CD4-positive, CD25-positive, alpha-beta regulatory T cell (primary cell): ENCODE measurements at regions not wholly inside any gene's neighbourhood (a gene's known extent, or its start where the extent isn't known, plus 50 kb on each side); places are given as distances from the start of the nearest gene placed in this dataset.

Experiments used
- ATAC-seq, 2 donors: fragments of 150-1000 bp; cut with Tn5 transposase; one replicate each; pipeline ENCODE4 v1.10.0; 2021; ENCODE audit warnings: low read depth in 2 of 2, moderate number of reproducible peaks in 2 of 2, moderate library complexity in 1 of 2
- DNase-seq, 3 donors: peaks; one replicate each; pipeline versions ENCODE4 v3.0.0 to v3.0.0-alpha.2; 2012 to 2022; ENCODE audit warnings: mixed read lengths in 1 of 3
- H3K27ac ChIP-seq: one replicate; pipeline ENCODE4 v1.7.0; 2013; ENCODE audit warnings: mild to moderate bottlenecking, low read length; ENCODE audit not compliant: insufficient read depth, poor library complexity, severe bottlenecking
- H3K27me3 ChIP-seq: one replicate; pipeline ENCODE4 v1.7.0; 2013; ENCODE audit warnings: low read length; ENCODE audit not compliant: control insufficient read depth, insufficient read depth
- H3K36me3 ChIP-seq: one replicate; pipeline ENCODE4 v1.7.0; 2013; ENCODE audit warnings: mild to moderate bottlenecking, low read length, moderate library complexity; ENCODE audit not compliant: control insufficient read depth, insufficient read depth
- H3K4me1 ChIP-seq: 2 replicates; pipeline ENCODE4 v1.7.0; 2013; ENCODE audit warnings: mild to moderate bottlenecking, low read length; ENCODE audit not compliant: insufficient read depth, control insufficient read depth, poor library complexity, severe bottlenecking
- H3K4me3 ChIP-seq: one replicate; pipeline ENCODE4 v1.7.0; 2013; ENCODE audit warnings: low read depth, mild to moderate bottlenecking, low read length, moderate library complexity
- H3K9me3 ChIP-seq, 2 experiments: 1 replicate in 1 of 2; 2 replicates in 1 of 2; pipeline ENCODE4 v1.7.0; 2013; ENCODE audit warnings: low read length in 2 of 2, mild to moderate bottlenecking in 1 of 2, moderate library complexity in 1 of 2; ENCODE audit not compliant: control insufficient read depth in 2 of 2
- H3K27ac Mint-ChIP-seq, 3 donors: one replicate each; pipeline ENCODE4 v1.8.0; 2020 to 2022; ENCODE audit warnings: mild to moderate bottlenecking in 3 of 3, mixed read lengths in 3 of 3, moderate library complexity in 2 of 3
- H3K27me3 Mint-ChIP-seq: one replicate; pipeline ENCODE4 v1.8.0; 2022; ENCODE audit warnings: mild to moderate bottlenecking, mixed read lengths
- H3K36me3 Mint-ChIP-seq: one replicate; pipeline ENCODE4 v1.8.0; 2020; ENCODE audit warnings: mixed read lengths
- H3K4me1 Mint-ChIP-seq, 4 donors: one replicate each; pipeline ENCODE4 v1.8.0; 2020 to 2022; ENCODE audit warnings: mixed read lengths in 4 of 4, mild to moderate bottlenecking in 1 of 4
- H3K4me3 Mint-ChIP-seq, 4 donors: one replicate each; pipeline ENCODE4 v1.8.0; 2020 to 2022; ENCODE audit warnings: mild to moderate bottlenecking in 4 of 4, mixed read lengths in 4 of 4, moderate library complexity in 3 of 4
- H3K9me3 Mint-ChIP-seq, 7 donors: one replicate each; pipeline ENCODE4 v1.8.0; 2020 to 2022; ENCODE audit warnings: mixed read lengths in 7 of 7, mild to moderate bottlenecking in 3 of 7, moderate library complexity in 2 of 7

- no peaks in the 10 kb centered on the region for H3K9me3 Mint-ChIP-seq
- H3K27ac Mint-ChIP-seq = no peak overlapping the region
- DNase-seq (no peak), ATAC-seq (no peak)
- H3K27me3 Mint-ChIP-seq = peaks cover 15% of the 10 kb centered on the region
- H3K36me3 Mint-ChIP-seq = no peaks in the 10 kb centered on the region
- H3K4me1 ChIP-seq = no peaks in the 10 kb centered on the region
- no peaks in the 10 kb centered on the region for H3K9me3 ChIP-seq
- no peaks in the 10 kb centered on the region for H3K4me1 Mint-ChIP-seq
- H3K36me3 ChIP-seq = no peaks in the 10 kb centered on the region
- H3K4me3 ChIP-seq = no peak overlapping the region
- no peaks in the 10 kb centered on the region for H3K27me3 ChIP-seq
- H3K4me3 Mint-ChIP-seq = no peak overlapping the region
- H3K27ac ChIP-seq = no peak overlapping the region
Observed at GRCh38 chr17:34182036-34182803, 72.9 kb upstream of the CCL2 start.

- Histone ChIP-seq H3K9me3 (no peaks in the 10 kb centered on the region), H3K36me3 (no peaks in the 10 kb centered on the region), H3K27me3 (peaks cover 15% of the 10 kb centered on the region), H3K4me3 (no peak overlapping the region), H3K27ac (no peak overlapping the region), H3K4me1 (no peaks in the 10 kb centered on the region)
- Mint-ChIP-seq H3K4me1 (peaks cover 0 to 5% (median 2%) of the 10 kb centered on the region in 4 donors), H3K4me3 (no peak overlapping the region), H3K9me3 (no peaks in the 10 kb centered on the region), H3K36me3 (no peaks in the 10 kb centered on the region), H3K27ac (no peak overlapping the region), H3K27me3 (peaks cover 19% of the 10 kb centered on the region)
- ATAC-seq = no peak
- no peak for DNase-seq
Observed at GRCh38 chr17:34195987-34196386, 59.1 kb upstream of the CCL2 start.

- H3K4me3 Mint-ChIP-seq = no peak overlapping the region
- no peak for DNase-seq
Observed at GRCh38 chr17:34198519-34198918, 56.6 kb upstream of the CCL2 start.

GRCh38 chr17:34199454-34199853 is 55.6 kb upstream of the CCL2 start:
- Mint-ChIP-seq H3K4me3 (no peak overlapping the region), H3K27ac (no peak overlapping the region), H3K36me3 (no peaks in the 10 kb centered on the region), H3K4me1 (peaks cover 0 to 5% (median 2%) of the 10 kb centered on the region in 4 donors), H3K9me3 (no peaks in the 10 kb centered on the region), H3K27me3 (peaks cover 17% of the 10 kb centered on the region)
- H3K4me3 ChIP-seq = no peak overlapping the region
- H3K9me3 ChIP-seq = no peaks in the 10 kb centered on the region
- peaks cover 15% of the 10 kb centered on the region for H3K27me3 ChIP-seq
- ATAC-seq = no peak
- no peak overlapping the region for H3K27ac ChIP-seq
- no peak for DNase-seq
- H3K36me3 ChIP-seq = no peaks in the 10 kb centered on the region
- H3K4me1 ChIP-seq = no peaks in the 10 kb centered on the region

More at GRCh38 chr17:34198519-34198918, 56.6 kb upstream of the CCL2 start:
- H3K4me1 Mint-ChIP-seq = peaks cover 0 to 5% (median 2%) of the 10 kb centered on the region in 4 donors
- ATAC-seq = no peak
- peaks cover 21% of the 10 kb centered on the region for H3K27me3 Mint-ChIP-seq
- H3K36me3 ChIP-seq = no peaks in the 10 kb centered on the region
- H3K4me3 ChIP-seq = no peak overlapping the region
- peaks cover 15% of the 10 kb centered on the region for H3K27me3 ChIP-seq
- no peaks in the 10 kb centered on the region for H3K9me3 Mint-ChIP-seq
- no peaks in the 10 kb centered on the region for H3K4me1 ChIP-seq
- no peaks in the 10 kb centered on the region for H3K9me3 ChIP-seq
- H3K27ac ChIP-seq = no peak overlapping the region
- H3K36me3 Mint-ChIP-seq = no peaks in the 10 kb centered on the region
- H3K27ac Mint-ChIP-seq = no peak overlapping the region

GRCh38 chr17:34199932-34200534 is 55.1 kb upstream of the CCL2 start:
- Mint-ChIP-seq H3K9me3 (peaks cover 0 to under 1% (median 0%) of the 10 kb centered on the region in 7 donors), H3K27ac (no peak overlapping the region), H3K27me3 (peaks cover 17% of the 10 kb centered on the region), H3K36me3 (no peaks in the 10 kb centered on the region), H3K4me1 (peaks cover 0 to 7% (median 3%) of the 10 kb centered on the region in 4 donors), H3K4me3 (no peak overlapping the region)
- Histone ChIP-seq H3K36me3 (no peaks in the 10 kb centered on the region), H3K4me3 (no peak overlapping the region), H3K9me3 (no peaks in the 10 kb centered on the region), H3K27me3 (peaks cover 15% of the 10 kb centered on the region), H3K4me1 (no peaks in the 10 kb centered on the region), H3K27ac (no peak overlapping the region)
- peak; percentile 47 to 80 (median 64) for DNase-seq
- peak; percentile 73 to 74 for ATAC-seq

GRCh38 chr17:34201225-34201624 is 53.9 kb upstream of the CCL2 start:
- Mint-ChIP-seq H3K4me1 (peaks cover 0 to 7% (median 3%) of the 10 kb centered on the region in 4 donors), H3K9me3 (peaks cover 0 to 2% (median 0%) of the 10 kb centered on the region in 7 donors), H3K27me3 (peaks cover 12% of the 10 kb centered on the region), H3K36me3 (no peaks in the 10 kb centered on the region), H3K4me3 (no peak overlapping the region), H3K27ac (peak overlapping the region in 1 of 3 donors; percentile 29)
- H3K4me1 ChIP-seq = no peaks in the 10 kb centered on the region
- H3K36me3 ChIP-seq = no peaks in the 10 kb centered on the region
- H3K4me3 ChIP-seq = no peak overlapping the region
- DNase-seq = no peak
- no peaks in the 10 kb centered on the region for H3K9me3 ChIP-seq
- H3K27me3 ChIP-seq = peaks cover 12% of the 10 kb centered on the region
- ATAC-seq = no peak
- H3K27ac ChIP-seq = no peak overlapping the region

GRCh38 chr17:34201767-34202166 is 53.3 kb upstream of the CCL2 start:
- Mint-ChIP-seq H3K36me3 (no peaks in the 10 kb centered on the region), H3K4me3 (no peak overlapping the region)
- no peak for ATAC-seq

More at GRCh38 chr17:34201767-34202166, 53.3 kb upstream of the CCL2 start:
- Mint-ChIP-seq H3K27ac (no peak overlapping the region), H3K27me3 (peaks cover 12% of the 10 kb centered on the region), H3K9me3 (peaks cover 0 to 2% (median 0%) of the 10 kb centered on the region in 7 donors), H3K4me1 (peaks cover 0 to 7% (median 3%) of the 10 kb centered on the region in 4 donors)
- Histone ChIP-seq H3K4me1 (no peaks in the 10 kb centered on the region), H3K27me3 (peaks cover 8% of the 10 kb centered on the region), H3K27ac (no peak overlapping the region), H3K4me3 (no peak overlapping the region), H3K36me3 (no peaks in the 10 kb centered on the region), H3K9me3 (no peaks in the 10 kb centered on the region)
- no peak for DNase-seq
